ENCODE measurements at regions not wholly inside any gene's neighbourhood (a gene's known extent, or its start where the extent isn't known, plus 50 kb on each side); places are given as distances from the start of the nearest gene placed in this dataset.

GRCh38 chr12:78600541-78600940, 264.0 kb upstream of the SYT1 start:
- no peaks in the 10 kb centered on the region for H3K79me2 ChIP-seq (ENCODE audit: low read length)
- no peaks in the 10 kb centered on the region for H3K4me1 ChIP-seq (ENCODE audit: insufficient read depth, low read length)
- intact Hi-C loops (cut with micrococcal nuclease): no loop called here
- H4K20me1 ChIP-seq (ENCODE audit: low read length): no peaks in the 10 kb centered on the region
- TF ChIP-seq EZH2 (IDR thresholded peaks at IDR 0.05; ENCODE audit: low read length, unreplicated experiment): no peak
- TF ChIP-seq EZH2phosphoT487 (IDR thresholded peaks at IDR 0.05; ENCODE audit: borderline replicate concordance, low read length): no peak
- no peak for TF ChIP-seq CTCF (conservative IDR thresholded peaks at IDR 0.05; ENCODE audit: low read depth, low read length)
- DNase-seq (no peak), ATAC-seq (no peak)
- no peaks in the 10 kb centered on the region for H3K9me3 ChIP-seq (ENCODE audit: low read length)
- POLR2A ChIA-PET (ENCODE audit: unreplicated experiment): no interaction called here
- no peak overlapping the region for H3K4me3 ChIP-seq (ENCODE audit: low read length)
- BruUV-seq (replicated peaks): no TSS peak
- H2AFZ ChIP-seq (ENCODE audit: low read length): no peak overlapping the region
- H3K36me3 ChIP-seq (ENCODE audit: low read depth, low read length): no peaks in the 10 kb centered on the region
- H3K27ac ChIP-seq (ENCODE audit: low read length): no peak overlapping the region
- no peak overlapping the region for H3K4me2 ChIP-seq (ENCODE audit: low read length)
- CTCF ChIA-PET: no interaction called here
- no peaks in the 10 kb centered on the region for H3K27me3 ChIP-seq (ENCODE audit: low read length)
- no peaks in the 10 kb centered on the region for H3K9me2 ChIP-seq (replicated peaks; ENCODE audit: low read length)
- no peak overlapping the region for H3K9ac ChIP-seq (ENCODE audit: low read length)
- no peaks in the 10 kb centered on the region for H3F3A ChIP-seq (ENCODE audit: low read length, unreplicated experiment)

- no peaks in the 10 kb centered on the region for H3K4me1 ChIP-seq (ENCODE audit: insufficient read depth, low read length)
- ATAC-seq (no peak), DNase-seq (no peak)
- no peak overlapping the region for H2AFZ ChIP-seq (ENCODE audit: low read length)
- no peaks in the 10 kb centered on the region for H3F3A ChIP-seq (ENCODE audit: low read length, unreplicated experiment)
- no peak overlapping the region for H3K4me2 ChIP-seq (ENCODE audit: low read length)
- CTCF ChIA-PET: no interaction called here
- H3K9me2 ChIP-seq (replicated peaks; ENCODE audit: low read length): no peaks in the 10 kb centered on the region
- no peaks in the 10 kb centered on the region for H3K79me2 ChIP-seq (ENCODE audit: low read length)
- TF ChIP-seq EZH2phosphoT487 (IDR thresholded peaks at IDR 0.05; ENCODE audit: borderline replicate concordance, low read length): no peak
- TF ChIP-seq CTCF (conservative IDR thresholded peaks at IDR 0.05; ENCODE audit: low read depth, low read length): no peak
- no peak for TF ChIP-seq EZH2 (IDR thresholded peaks at IDR 0.05; ENCODE audit: low read length, unreplicated experiment)
- POLR2A ChIA-PET (ENCODE audit: unreplicated experiment): no interaction called here
- H3K27ac ChIP-seq (ENCODE audit: low read length): no peak overlapping the region
- no peaks in the 10 kb centered on the region for H4K20me1 ChIP-seq (ENCODE audit: low read length)
- no peaks in the 10 kb centered on the region for H3K36me3 ChIP-seq (ENCODE audit: low read depth, low read length)
- no peaks in the 10 kb centered on the region for H3K9me3 ChIP-seq (ENCODE audit: low read length)
- no peak overlapping the region for H3K4me3 ChIP-seq (ENCODE audit: low read length)
- no peaks in the 10 kb centered on the region for H3K27me3 ChIP-seq (ENCODE audit: low read length)
- intact Hi-C loops (cut with micrococcal nuclease): no loop called here
- no peak overlapping the region for H3K9ac ChIP-seq (ENCODE audit: low read length)
- no TSS peak for BruUV-seq (replicated peaks)
These were observed 253.1 kb upstream of the SYT1 start for GRCh38 chr12:78611504-78611903.

GRCh38 chr12:78612190-78612589, 252.4 kb upstream of the SYT1 start:
- Histone ChIP-seq H3K4me1 (ENCODE audit: insufficient read depth, low read length) (no peaks in the 10 kb centered on the region), H3K4me3 (ENCODE audit: low read length) (no peak overlapping the region), H3K27me3 (ENCODE audit: low read length) (no peaks in the 10 kb centered on the region), H3K9ac (ENCODE audit: low read length) (no peak overlapping the region), H3K9me2 (replicated peaks; ENCODE audit: low read length) (no peaks in the 10 kb centered on the region), H3K27ac (ENCODE audit: low read length) (no peak overlapping the region), H3K4me2 (ENCODE audit: low read length) (no peak overlapping the region), H3K36me3 (ENCODE audit: low read depth, low read length) (no peaks in the 10 kb centered on the region), H4K20me1 (ENCODE audit: low read length) (no peaks in the 10 kb centered on the region), H3K9me3 (ENCODE audit: low read length) (no peaks in the 10 kb centered on the region), H3K79me2 (ENCODE audit: low read length) (no peaks in the 10 kb centered on the region), H2AFZ (ENCODE audit: low read length) (no peak overlapping the region), H3F3A (ENCODE audit: low read length, unreplicated experiment) (no peaks in the 10 kb centered on the region)
- TF ChIP-seq CTCF (conservative IDR thresholded peaks at IDR 0.05; ENCODE audit: low read depth, low read length): no peak
- no peak for TF ChIP-seq EZH2 (IDR thresholded peaks at IDR 0.05; ENCODE audit: low read length, unreplicated experiment)
- TF ChIP-seq EZH2phosphoT487 (IDR thresholded peaks at IDR 0.05; ENCODE audit: borderline replicate concordance, low read length): no peak
- ATAC-seq (no peak), DNase-seq (no peak)
- intact Hi-C loops (cut with micrococcal nuclease): no loop called here
- CTCF ChIA-PET: no interaction called here
- POLR2A ChIA-PET (ENCODE audit: unreplicated experiment): no interaction called here
- no TSS peak for BruUV-seq (replicated peaks)
